ENCODE measurements at regions not wholly inside any gene's neighbourhood (a gene's known extent, or its start where the extent isn't known, plus 50 kb on each side); places are given as distances from the start of the nearest gene placed in this dataset.

- no peaks in the 10 kb centered on the region for H3K27me3 ChIP-seq (ENCODE audit: insufficient read depth, low read length, poor library complexity, severe bottlenecking)
- no peaks in the 10 kb centered on the region for H3K9me3 ChIP-seq (ENCODE audit: low read length)
- Mint-ChIP-seq H3K4me3 (no peak overlapping the region), H3K36me3 (no peaks in the 10 kb centered on the region), H3K27me3 (peaks cover 5 to 26% of the 10 kb centered on the region in 2 donors), H3K27ac (no peak overlapping the region), H3K9me3 (no peaks in the 10 kb centered on the region), H3K4me1 (no peaks in the 10 kb centered on the region)
- ChIA-PET POLR2A (no interaction called here), CTCF (no interaction called here)
- H3K4me3 ChIP-seq (ENCODE audit: low read length), result no peak overlapping the region
- H3K27ac ChIP-seq (ENCODE audit: low read depth, low read length), result no peak overlapping the region
- H3K4me1 ChIP-seq (ENCODE audit: insufficient read depth, low read length), result no peaks in the 10 kb centered on the region
- no peaks in the 10 kb centered on the region for H3K36me3 ChIP-seq (ENCODE audit: insufficient read depth, low read length)
- no peak for DNase-seq
Measured at GRCh38 chr5:82338771-82339373, 60.7 kb upstream of the RPS23 start.

GRCh38 chr5:82336959-82337351, 58.8 kb upstream of the RPS23 start:
- Mint-ChIP-seq H3K9me3 (no peaks in the 10 kb centered on the region), H3K4me3 (no peak overlapping the region), H3K36me3 (no peaks in the 10 kb centered on the region), H3K4me1 (no peaks in the 10 kb centered on the region), H3K27me3 (peaks cover 5 to 17% of the 10 kb centered on the region in 2 donors), H3K27ac (no peak overlapping the region)
- DNase-seq, result no peak
- Histone ChIP-seq H3K36me3 (ENCODE audit: insufficient read depth, low read length) (no peaks in the 10 kb centered on the region), H3K4me1 (ENCODE audit: insufficient read depth, low read length) (no peaks in the 10 kb centered on the region), H3K27ac (ENCODE audit: low read depth, low read length) (no peak overlapping the region), H3K9me3 (ENCODE audit: low read length) (no peaks in the 10 kb centered on the region), H3K27me3 (ENCODE audit: insufficient read depth, low read length, poor library complexity, severe bottlenecking) (no peaks in the 10 kb centered on the region), H3K4me3 (ENCODE audit: low read length) (no peak overlapping the region)
- ChIA-PET POLR2A (no interaction called here), CTCF (no interaction called here)

- no peaks in the 10 kb centered on the region for H3K36me3 Mint-ChIP-seq
- H3K9me3 Mint-ChIP-seq, result no peaks in the 10 kb centered on the region
- no peak overlapping the region for H3K4me3 Mint-ChIP-seq
- no peaks in the 10 kb centered on the region for H3K36me3 ChIP-seq (ENCODE audit: insufficient read depth, low read length)
- H3K4me3 ChIP-seq (ENCODE audit: low read length), result no peak overlapping the region
- no peaks in the 10 kb centered on the region for H3K9me3 ChIP-seq (ENCODE audit: low read length)
- no peak overlapping the region for H3K27ac ChIP-seq (ENCODE audit: low read depth, low read length)
- no peaks in the 10 kb centered on the region for H3K27me3 ChIP-seq (ENCODE audit: insufficient read depth, low read length, poor library complexity, severe bottlenecking)
- H3K27ac Mint-ChIP-seq, result no peak overlapping the region
- CTCF ChIA-PET, result no interaction called here
- no peak for DNase-seq
- peaks cover 5 to 12% of the 10 kb centered on the region in 2 donors for H3K27me3 Mint-ChIP-seq
- POLR2A ChIA-PET, result no interaction called here
- no peaks in the 10 kb centered on the region for H3K4me1 Mint-ChIP-seq
- H3K4me1 ChIP-seq (ENCODE audit: insufficient read depth, low read length), result no peaks in the 10 kb centered on the region
Measured at GRCh38 chr5:82336226-82336958, 58.2 kb upstream of the RPS23 start.

- Histone ChIP-seq H3K4me1 (ENCODE audit: insufficient read depth, low read length) (no peaks in the 10 kb centered on the region), H3K27me3 (ENCODE audit: insufficient read depth, low read length, poor library complexity, severe bottlenecking) (no peaks in the 10 kb centered on the region), H3K4me3 (ENCODE audit: low read length) (no peak overlapping the region), H3K36me3 (ENCODE audit: insufficient read depth, low read length) (no peaks in the 10 kb centered on the region), H3K27ac (ENCODE audit: low read depth, low read length) (no peak overlapping the region), H3K9me3 (ENCODE audit: low read length) (no peaks in the 10 kb centered on the region)
- H3K9me3 Mint-ChIP-seq, result no peaks in the 10 kb centered on the region
- ChIA-PET POLR2A (no interaction called here), CTCF (no interaction called here)
- H3K27me3 Mint-ChIP-seq, result peaks cover 5 to 12% of the 10 kb centered on the region in 2 donors
- H3K4me3 Mint-ChIP-seq, result no peak overlapping the region
- H3K36me3 Mint-ChIP-seq, result no peaks in the 10 kb centered on the region
- no peaks in the 10 kb centered on the region for H3K4me1 Mint-ChIP-seq
- H3K27ac Mint-ChIP-seq, result no peak overlapping the region
- DNase-seq, result no peak
Measured at GRCh38 chr5:82335806-82336205, 57.7 kb upstream of the RPS23 start.

- Mint-ChIP-seq H3K27me3 (peaks cover 6 to 7% of the 10 kb centered on the region in 2 donors), H3K9me3 (no peaks in the 10 kb centered on the region), H3K36me3 (no peaks in the 10 kb centered on the region), H3K27ac (no peak overlapping the region), H3K4me3 (no peak overlapping the region), H3K4me1 (no peaks in the 10 kb centered on the region)
- no peaks in the 10 kb centered on the region for H3K9me3 ChIP-seq (ENCODE audit: low read length)
- ChIA-PET CTCF (no interaction called here), POLR2A (no interaction called here)
- H3K4me3 ChIP-seq (ENCODE audit: low read length), result no peak overlapping the region
- H3K27ac ChIP-seq (ENCODE audit: low read depth, low read length), result no peak overlapping the region
- no peak for DNase-seq
- H3K36me3 ChIP-seq (ENCODE audit: insufficient read depth, low read length), result no peaks in the 10 kb centered on the region
- no peaks in the 10 kb centered on the region for H3K27me3 ChIP-seq (ENCODE audit: insufficient read depth, low read length, poor library complexity, severe bottlenecking)
- no peaks in the 10 kb centered on the region for H3K4me1 ChIP-seq (ENCODE audit: insufficient read depth, low read length)
Measured at GRCh38 chr5:82334856-82335255, 56.7 kb upstream of the RPS23 start.

- H3K4me1 Mint-ChIP-seq, result no peaks in the 10 kb centered on the region
- H3K27ac Mint-ChIP-seq, result no peak overlapping the region
- Histone ChIP-seq H3K36me3 (ENCODE audit: insufficient read depth, low read length) (no peaks in the 10 kb centered on the region), H3K9me3 (ENCODE audit: low read length) (no peaks in the 10 kb centered on the region), H3K4me1 (ENCODE audit: insufficient read depth, low read length) (no peaks in the 10 kb centered on the region), H3K4me3 (ENCODE audit: low read length) (no peak overlapping the region), H3K27me3 (ENCODE audit: insufficient read depth, low read length, poor library complexity, severe bottlenecking) (no peaks in the 10 kb centered on the region), H3K27ac (ENCODE audit: low read depth, low read length) (no peak overlapping the region)
- CTCF ChIA-PET, result no interaction called here
- POLR2A ChIA-PET, result no interaction called here
- no peak overlapping the region for H3K4me3 Mint-ChIP-seq
- no peak for DNase-seq
- peaks cover 4 to 6% of the 10 kb centered on the region in 2 donors for H3K27me3 Mint-ChIP-seq
- no peaks in the 10 kb centered on the region for H3K36me3 Mint-ChIP-seq
- no peaks in the 10 kb centered on the region for H3K9me3 Mint-ChIP-seq
Measured at GRCh38 chr5:82334085-82334692, 56.0 kb upstream of the RPS23 start.

GRCh38 chr5:82332886-82333615, 54.9 kb upstream of the RPS23 start:
- Mint-ChIP-seq H3K4me1 (no peaks in the 10 kb centered on the region), H3K27me3 (peaks cover 6 to 10% of the 10 kb centered on the region in 2 donors), H3K27ac (no peak overlapping the region), H3K36me3 (no peaks in the 10 kb centered on the region), H3K4me3 (no peak overlapping the region), H3K9me3 (peaks cover 0 to 2% (median 0%) of the 10 kb centered on the region in 5 donors)
- no peaks in the 10 kb centered on the region for H3K27me3 ChIP-seq (ENCODE audit: insufficient read depth, low read length, poor library complexity, severe bottlenecking)
- no peaks in the 10 kb centered on the region for H3K36me3 ChIP-seq (ENCODE audit: insufficient read depth, low read length)
- ChIA-PET POLR2A (no interaction called here), CTCF (no interaction called here)
- no peak overlapping the region for H3K4me3 ChIP-seq (ENCODE audit: low read length)
- no peaks in the 10 kb centered on the region for H3K4me1 ChIP-seq (ENCODE audit: insufficient read depth, low read length)
- no peak for DNase-seq
- no peaks in the 10 kb centered on the region for H3K9me3 ChIP-seq (ENCODE audit: low read length)
- H3K27ac ChIP-seq (ENCODE audit: low read depth, low read length), result no peak overlapping the region

Measured in CD8-positive, alpha-beta memory T cell (primary cell).